IMR-90 (cell line): ENCODE measurements at regions not wholly inside any gene's neighbourhood (a gene's known extent, or its start where the extent isn't known, plus 50 kb on each side); places are given as distances from the start of the nearest gene placed in this dataset.

ENCODE experiments used
- ATAC-seq: fragments of 200-7000 bp; cut with Tn5 transposase; 2 replicates; pipeline ENCODE4 v1.9.1; 2020; ENCODE audit warnings: low read depth, mild to moderate bottlenecking, moderate library complexity
- BruUV-seq: library from RNA; stranded (reverse); fragments of 400-500 nt; replicated peaks from 2 replicates; lab custom pipeline; 2021; lab: Mats Ljungman, UMichigan
- CTCF ChIA-PET: fragments of 300-600 bp; formaldehyde crosslinking; extraction: SDS; loops from one replicate; lab custom pipeline; 2021; ENCODE audit warnings: antibody characterized with exemption; lab: Yijun Ruan, JAX
- POLR2A ChIA-PET: fragments of 300-600 bp; sonication (Branson Sonifier 250); formaldehyde crosslinking; loops from one replicate; lab custom pipeline; 2022; ENCODE audit warnings: antibody characterized with exemption; ENCODE audit not compliant: unreplicated experiment; lab: Charles Lee
- DNase-seq: peaks from one replicate; pipeline ENCODE4 v3.0.0; 2013
- H2AFZ ChIP-seq: replicated peaks from 2 replicates; pipeline ENCODE3; 2013; ENCODE audit warnings: low read length, mild to moderate bottlenecking; ENCODE audit not compliant: poor library complexity
- H2AK5ac ChIP-seq: 2 replicates; pipeline ENCODE4 v1.6.1; 2013; ENCODE audit warnings: low read depth, low read length, inconsistent platforms
- H2AK9ac ChIP-seq: replicated peaks from 2 replicates; pipeline ENCODE3; 2013; ENCODE audit warnings: mild to moderate bottlenecking, low read depth, low read length, moderate library complexity; ENCODE audit not compliant: poor library complexity
- H2BK120ac ChIP-seq: 2 replicates; pipeline ENCODE4 v1.6.1; 2013; ENCODE audit warnings: low read depth, low read length, inconsistent platforms
- H2BK15ac ChIP-seq: 3 replicates; pipeline ENCODE4 v1.6.1; 2013; ENCODE audit warnings: low read depth, low read length, inconsistent platforms
- H2BK20ac ChIP-seq: 2 replicates; pipeline ENCODE4 v1.6.1; 2013; ENCODE audit warnings: low read depth, mild to moderate bottlenecking, inconsistent platforms, low read length, moderate library complexity
- H2BK5ac ChIP-seq: 2 replicates; pipeline ENCODE4 v1.6.1; 2013; ENCODE audit warnings: mild to moderate bottlenecking, low read depth, low read length, inconsistent platforms; ENCODE audit not compliant: poor library complexity, severe bottlenecking
- H3K14ac ChIP-seq: replicated peaks from 2 replicates; pipeline ENCODE4 v1.6.1; 2013; ENCODE audit warnings: low read depth, low read length, inconsistent platforms
- H3K18ac ChIP-seq: 2 replicates; pipeline ENCODE4 v1.6.1; 2013; ENCODE audit warnings: low read depth, low read length, control low read depth
- H3K23ac ChIP-seq: 2 replicates; pipeline ENCODE4 v1.6.1; 2013; ENCODE audit warnings: low read depth, low read length, inconsistent platforms
- H3K27ac ChIP-seq: 2 replicates; pipeline ENCODE4 v1.5.1; 2013; ENCODE audit warnings: mild to moderate bottlenecking, control low read depth, low read length; ENCODE audit not compliant: insufficient read depth
- H3K27me3 ChIP-seq: 2 replicates; pipeline ENCODE4 v1.6.1; 2013; ENCODE audit warnings: low read length; ENCODE audit not compliant: control insufficient read depth, insufficient read depth
- H3K36me3 ChIP-seq: 2 replicates; pipeline ENCODE4 v1.6.1; 2013; ENCODE audit warnings: low read length, mixed read lengths; ENCODE audit not compliant: control insufficient read depth, insufficient read depth
- H3K4ac ChIP-seq: 2 replicates; pipeline ENCODE4 v1.6.1; 2013; ENCODE audit warnings: low read depth, low read length, inconsistent platforms
- H3K4me1 ChIP-seq: 2 replicates; pipeline ENCODE4 v1.6.1; 2013; ENCODE audit warnings: low read length, mixed read lengths; ENCODE audit not compliant: control insufficient read depth, insufficient read depth
- H3K4me2 ChIP-seq: 2 replicates; pipeline ENCODE4 v1.6.1; 2013; ENCODE audit warnings: low read depth, mild to moderate bottlenecking, control low read depth, low read length, moderate library complexity
- H3K4me3 ChIP-seq: 2 replicates; pipeline ENCODE4 v1.5.1; 2013; ENCODE audit warnings: low read depth, mild to moderate bottlenecking, control low read depth, low read length, moderate library complexity; ENCODE audit not compliant: insufficient read depth
- H3K56ac ChIP-seq: 2 replicates; pipeline ENCODE4 v1.6.1; 2013; ENCODE audit warnings: low read length, inconsistent platforms; ENCODE audit not compliant: insufficient read depth; ENCODE audit errors: extremely low read depth
- H3K79me1 ChIP-seq, 2 experiments: 2 replicates each; pipeline ENCODE4 v1.6.1; 2013; ENCODE audit warnings: low read length in 2 of 2, inconsistent platforms in 1 of 2, low read depth in 1 of 2
- H3K9ac ChIP-seq: 2 replicates; pipeline ENCODE4 v1.6.1; 2013; ENCODE audit warnings: low read depth, low read length, control low read depth
- H3K9me1 ChIP-seq: 2 replicates; pipeline ENCODE4 v1.6.1; 2013; ENCODE audit warnings: low read length, inconsistent platforms; ENCODE audit not compliant: insufficient read depth
- H3K9me3 ChIP-seq: 2 replicates; pipeline ENCODE4 v1.6.1; 2013; ENCODE audit warnings: low read length; ENCODE audit not compliant: control insufficient read depth, insufficient read depth
- H4K20me1 ChIP-seq: 2 replicates; pipeline ENCODE4 v1.6.1; 2013; ENCODE audit warnings: low read length, inconsistent platforms; ENCODE audit not compliant: insufficient read depth
- H4K5ac ChIP-seq: 2 replicates; pipeline ENCODE4 v1.6.1; 2013; ENCODE audit warnings: mild to moderate bottlenecking, low read depth, low read length, control low read depth
- H4K8ac ChIP-seq, 2 experiments: 2 replicates each; pipeline ENCODE4 v1.6.1; 2013; ENCODE audit warnings: low read depth in 2 of 2, low read length in 2 of 2, control low read depth in 1 of 2, inconsistent platforms in 1 of 2
- H4K91ac ChIP-seq: 2 replicates; pipeline ENCODE4 v1.6.1; 2013; ENCODE audit warnings: low read depth, low read length, inconsistent platforms; ENCODE audit not compliant: insufficient read depth
- MXI1 ChIP-seq: IDR thresholded peaks from 2 replicates; pipeline ENCODE4 v1.6.1; 2012; ENCODE audit warnings: low read depth, mild to moderate bottlenecking, low read length, moderate library complexity, borderline replicate concordance
- RAD21 ChIP-seq: IDR thresholded peaks from 2 replicates; pipeline ENCODE4 v1.6.1; 2012; ENCODE audit warnings: low read length, improper control_type of control experiment
- RCOR1 ChIP-seq: IDR thresholded peaks from 2 replicates; pipeline ENCODE4 v1.6.1; 2012; ENCODE audit warnings: mild to moderate bottlenecking, low read length, improper control_type of control experiment; ENCODE audit not compliant: insufficient replicate concordance
- SMC3 ChIP-seq: fragments of 150-350 bp; IDR thresholded peaks from 2 replicates; pipeline ENCODE4 v1.6.1; 2016; ENCODE audit warnings: low read depth, mild to moderate bottlenecking, antibody characterized with exemption, low read length, moderate library complexity
- USF2 ChIP-seq: fragments of 150-350 bp; IDR thresholded peaks from 2 replicates; pipeline ENCODE4 v1.6.1; 2017; ENCODE audit warnings: mild to moderate bottlenecking, antibody characterized with exemption, low read length, low read depth
- WGBS, 2 experiments: methylation state at CpG; one replicate each; pipeline versions ENCODE4 v1.1.5 to v1.1.7; 2013; ENCODE audit warnings: missing lambda C conversion rate in 2 of 2; ENCODE audit not compliant: insufficient read length in 1 of 2; ENCODE audit errors: extremely low coverage in 2 of 2; 5-methylcytosine and 5-hydroxymethylcytosine counted together
- dilution Hi-C: fragments of 300-500 bp; cut with HindIII; formaldehyde crosslinking; loops from one replicate; pipeline ENCODE4 v1.14.3; 2018; ENCODE audit warnings: low sequenced_read_pairs; ENCODE audit not compliant: unreplicated experiment
- in situ Hi-C: fragments of 300-500 bp; cut with MboI; formaldehyde crosslinking; loops from 3 replicates; pipeline ENCODE4 v1.14.3; 2019; ENCODE audit warnings: low sequenced_read_pairs, inconsistent platforms, mixed read lengths
- intact Hi-C: fragments of 100-400 bp; cut with micrococcal nuclease; formaldehyde crosslinking; loops from 2 replicates; pipeline ENCODE4 v1.10.0; 2022

GRCh38 chr4:85274955-85275354 is 200.0 kb upstream of the ARHGAP24 start:
- no peak overlapping the region for H3K4me2 ChIP-seq
- no peaks in the 10 kb centered on the region for H3K27me3 ChIP-seq
- no CpG with 5 or more reads among the region's 4 CpGs for WGBS, 2 experiments
- H4K91ac ChIP-seq, result no peak overlapping the region
- H3K36me3 ChIP-seq, result no peaks in the 10 kb centered on the region
- no peak overlapping the region for H3K27ac ChIP-seq
- H3K4ac ChIP-seq, result no peak overlapping the region
- no peak overlapping the region for H2BK120ac ChIP-seq
- intact Hi-C loops, result no loop called here
- no peak overlapping the region for H3K9ac ChIP-seq
- no TSS peak for BruUV-seq
- DNase-seq, result no peak
- CTCF ChIA-PET, result no interaction called here
- no peak overlapping the region for H3K18ac ChIP-seq
- H3K79me1 ChIP-seq, result no peaks in the 10 kb centered on the region
- H3K4me3 ChIP-seq, result no peak overlapping the region
- no peak overlapping the region for H2BK15ac ChIP-seq
- H2BK20ac ChIP-seq, result no peak overlapping the region
- no peak overlapping the region for H4K8ac ChIP-seq
- H3K4me1 ChIP-seq, result no peaks in the 10 kb centered on the region
- H4K5ac ChIP-seq, result no peak overlapping the region
- H4K20me1 ChIP-seq, result no peaks in the 10 kb centered on the region
- dilution Hi-C loops, result no loop called here
- H2AFZ ChIP-seq, result no peak overlapping the region
- H3K56ac ChIP-seq, result no peak overlapping the region
- no peak overlapping the region for H2BK5ac ChIP-seq
- no peaks in the 10 kb centered on the region for H3K9me1 ChIP-seq
- POLR2A ChIA-PET, result no interaction called here
- no peak for TF ChIP-seq RCOR1
- no peak for TF ChIP-seq USF2
- TF ChIP-seq SMC3, result no peak
- no peak for TF ChIP-seq MXI1
- no peak for TF ChIP-seq RAD21
- no peak overlapping the region for H2AK9ac ChIP-seq
- H3K23ac ChIP-seq, result no peak overlapping the region
- no peak overlapping the region for H3K14ac ChIP-seq
- H3K9me3 ChIP-seq, result no peaks in the 10 kb centered on the region
- ATAC-seq, result no peak
- in situ Hi-C loops, result no loop called here
- H2AK5ac ChIP-seq, result no peak overlapping the region
